ENCODE measurements at regions not wholly inside any gene's neighbourhood (a gene's known extent, or its start where the extent isn't known, plus 50 kb on each side); places are given as distances from the start of the nearest gene placed in this dataset.
"Not testable (repeated sequence)": the region's sequence is repeated elsewhere in the genome, so short reads cannot be mapped to it uniquely, and the experiment has no call there.

- TF ChIP-seq, protein P1, sequence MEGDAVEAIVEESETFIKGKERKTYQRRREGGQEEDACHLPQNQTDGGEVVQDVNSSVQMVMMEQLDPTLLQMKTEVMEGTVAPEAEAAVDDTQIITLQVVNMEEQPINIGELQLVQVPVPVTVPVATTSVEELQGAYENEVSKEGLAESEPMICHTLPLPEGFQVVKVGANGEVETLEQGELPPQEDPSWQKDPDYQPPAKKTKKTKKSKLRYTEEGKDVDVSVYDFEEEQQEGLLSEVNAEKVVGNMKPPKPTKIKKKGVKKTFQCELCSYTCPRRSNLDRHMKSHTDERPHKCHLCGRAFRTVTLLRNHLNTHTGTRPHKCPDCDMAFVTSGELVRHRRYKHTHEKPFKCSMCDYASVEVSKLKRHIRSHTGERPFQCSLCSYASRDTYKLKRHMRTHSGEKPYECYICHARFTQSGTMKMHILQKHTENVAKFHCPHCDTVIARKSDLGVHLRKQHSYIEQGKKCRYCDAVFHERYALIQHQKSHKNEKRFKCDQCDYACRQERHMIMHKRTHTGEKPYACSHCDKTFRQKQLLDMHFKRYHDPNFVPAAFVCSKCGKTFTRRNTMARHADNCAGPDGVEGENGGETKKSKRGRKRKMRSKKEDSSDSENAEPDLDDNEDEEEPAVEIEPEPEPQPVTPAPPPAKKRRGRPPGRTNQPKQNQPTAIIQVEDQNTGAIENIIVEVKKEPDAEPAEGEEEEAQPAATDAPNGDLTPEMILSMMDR (IDR thresholded peaks at IDR 0.05; ENCODE audit: low read depth, low read length): no peak
- in situ Hi-C loops (cut with HindIII; ENCODE audit: low sequenced_read_pairs): no loop called here
- no peak for DNase-seq (ENCODE audit: low read depth, low spot score)
- H3K4me3 ChIP-seq (ENCODE audit: low read depth, low read length): no peak overlapping the region
These were observed 1314.6 kb upstream of the GYPC start for GRCh38 chr2:125341353-125341752.

- H3K4me3 ChIP-seq (ENCODE audit: low read depth, low read length); DNase-seq (ENCODE audit: low read depth, low spot score); in situ Hi-C loops (cut with HindIII; ENCODE audit: low sequenced_read_pairs): not testable (repeated sequence)
These were observed 1302.4 kb upstream of the GYPC start for GRCh38 chr2:125353542-125353941.

DNA sequence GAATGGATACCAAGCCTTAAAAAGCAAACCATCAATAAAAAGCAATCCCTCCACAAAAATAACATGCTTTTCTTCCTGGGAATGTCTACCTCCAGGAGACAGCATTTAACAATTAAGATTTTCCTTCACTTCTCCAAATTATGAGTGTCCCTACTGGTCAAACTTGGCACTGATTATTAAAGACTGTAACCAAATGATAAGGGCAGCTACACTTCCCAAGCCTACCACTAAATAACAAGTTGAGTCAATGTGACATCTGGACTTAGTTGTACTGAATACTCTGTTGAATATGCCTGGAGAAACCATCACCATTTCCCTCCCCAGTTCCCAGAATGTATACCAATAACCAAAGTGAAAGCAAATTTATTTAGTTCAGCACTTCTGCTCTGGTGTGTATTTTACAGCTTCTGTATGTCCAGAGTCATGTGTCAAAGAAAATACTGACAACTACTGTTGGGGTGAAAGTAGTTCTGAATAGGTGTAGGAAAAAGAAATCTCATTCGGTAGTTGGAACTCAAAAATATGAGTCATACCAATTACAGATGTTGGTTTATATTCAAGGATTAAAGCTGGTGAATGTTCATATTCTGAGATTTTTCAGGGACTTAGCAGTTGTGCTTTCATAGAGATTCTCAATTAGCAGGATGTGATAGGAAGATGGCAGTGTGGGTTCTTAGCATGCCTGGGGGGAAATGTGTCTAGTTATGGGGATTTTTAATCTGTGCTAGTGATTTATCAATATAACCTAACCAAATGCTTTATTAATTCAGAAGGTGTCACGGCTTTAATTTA lies 1291.6 kb upstream of the GYPC start:
- no peak for DNase-seq (ENCODE audit: low read depth, low spot score)
- TF ChIP-seq, protein P1 (IDR thresholded peaks at IDR 0.05; ENCODE audit: low read depth, low read length): no peak
- in situ Hi-C loops (cut with HindIII; ENCODE audit: low sequenced_read_pairs): no loop called here
- no peak overlapping the region for H3K4me3 ChIP-seq (ENCODE audit: low read depth, low read length)

DNA sequence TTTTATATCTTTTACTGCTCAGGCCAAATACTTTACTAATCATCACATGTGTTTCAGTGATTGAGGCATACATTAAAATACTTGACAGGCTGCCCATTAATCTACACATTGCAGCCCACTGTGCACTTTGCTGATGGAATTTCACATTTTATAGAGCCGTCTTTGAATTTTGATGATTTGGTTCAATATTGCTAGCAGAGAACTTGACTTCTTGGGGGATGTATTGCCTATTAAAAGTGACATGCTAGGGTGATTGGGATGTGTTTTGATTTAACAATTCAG lies 1291.0 kb upstream of the GYPC start:
- DNase-seq (ENCODE audit: low read depth, low spot score): no peak
- H3K4me3 ChIP-seq (ENCODE audit: low read depth, low read length): no peak overlapping the region
- in situ Hi-C loops (cut with HindIII; ENCODE audit: low sequenced_read_pairs): no loop called here
- TF ChIP-seq, protein P1 (IDR thresholded peaks at IDR 0.05; ENCODE audit: low read depth, low read length): no peak

DNA sequence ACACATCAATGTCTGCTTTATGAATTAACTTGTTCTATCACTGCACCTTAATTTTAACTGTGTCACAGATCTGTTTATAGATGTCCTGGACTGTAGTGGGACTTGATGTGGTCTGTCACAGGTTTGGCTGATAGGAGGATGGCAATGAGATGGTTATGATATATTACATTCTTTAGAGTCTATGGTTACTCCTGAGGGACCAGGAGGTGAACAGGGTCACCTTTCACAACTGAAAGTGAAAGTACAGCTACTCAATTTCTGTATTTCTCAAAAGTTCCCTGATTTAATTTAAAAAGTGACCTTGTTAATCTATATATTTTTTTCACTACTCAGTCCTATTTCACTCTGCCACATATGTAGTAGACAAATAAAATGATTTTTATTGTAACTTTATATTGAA lies 1284.1 kb upstream of the GYPC start:
- TF ChIP-seq, protein P1 (IDR thresholded peaks at IDR 0.05; ENCODE audit: low read depth, low read length): no peak
- no peak for DNase-seq (ENCODE audit: low read depth, low spot score)
- in situ Hi-C loops (cut with HindIII; ENCODE audit: low sequenced_read_pairs): no loop called here
- no peak overlapping the region for H3K4me3 ChIP-seq (ENCODE audit: low read depth, low read length)

- TF ChIP-seq, protein P1 (IDR thresholded peaks at IDR 0.05; ENCODE audit: low read depth, low read length): no peak
- DNase-seq (ENCODE audit: low read depth, low spot score): no peak
- in situ Hi-C loops (cut with HindIII; ENCODE audit: low sequenced_read_pairs): no loop called here
- no peak overlapping the region for H3K4me3 ChIP-seq (ENCODE audit: low read depth, low read length)
These were observed 1282.7 kb upstream of the GYPC start for GRCh38 chr2:125373293-125373692.

- no peak overlapping the region for H3K4me3 ChIP-seq (ENCODE audit: low read depth, low read length)
- DNase-seq (ENCODE audit: low read depth, low spot score): no peak
- TF ChIP-seq, protein P1 (IDR thresholded peaks at IDR 0.05; ENCODE audit: low read depth, low read length): no peak
- in situ Hi-C loops (cut with HindIII; ENCODE audit: low sequenced_read_pairs): no loop called here
These were observed 1269.9 kb upstream of the GYPC start for GRCh38 chr2:125386074-125386473.

All from astrocyte of the spinal cord (primary cell).